ENCODE measurements at regions not wholly inside any gene's neighbourhood (a gene's known extent, or its start where the extent isn't known, plus 50 kb on each side); places are given as distances from the start of the nearest gene placed in this dataset.

GRCh38 chr12:126038434-126038833, 973.2 kb downstream of the AACS start:
- TF ChIP-seq CTCF (IDR thresholded peaks at IDR 0.05; ENCODE audit: insufficient read depth, low read length, poor library complexity, severe bottlenecking) (no peak), EZH2phosphoT487 (conservative IDR thresholded peaks at IDR 0.05; ENCODE audit: low read length) (no peak)
